ENCODE measurements at regions not wholly inside any gene's neighbourhood (a gene's known extent, or its start where the extent isn't known, plus 50 kb on each side); places are given as distances from the start of the nearest gene placed in this dataset.
"Not testable (repeated sequence)": the region's sequence is repeated elsewhere in the genome, so short reads cannot be mapped to it uniquely, and the experiment has no call there.

- no peak overlapping the region for H2BK20ac ChIP-seq (ENCODE audit: low read depth, low read length)
- H3K4ac ChIP-seq (ENCODE audit: low read depth, low read length), result no peak overlapping the region
- no peak overlapping the region for H3K14ac ChIP-seq (replicated peaks; ENCODE audit: low read depth, low read length)
- no peak overlapping the region for H3K56ac ChIP-seq (ENCODE audit: extremely low read depth, insufficient read depth, low read length)
- ATAC-seq (ENCODE audit: low read depth), result no peak
- no peak for DNase-seq
- no peaks in the 10 kb centered on the region for H3K27me3 ChIP-seq (ENCODE audit: control insufficient read depth, insufficient read depth, low read length)
- in situ Hi-C loops (cut with MboI; ENCODE audit: low sequenced_read_pairs) (no loop called here), dilution Hi-C loops (cut with HindIII; ENCODE audit: low sequenced_read_pairs, unreplicated experiment) (no loop called here), intact Hi-C loops (cut with micrococcal nuclease) (no loop called here)
- H3K27ac ChIP-seq (ENCODE audit: insufficient read depth, low read length), result no peak overlapping the region
- ChIA-PET CTCF (no interaction called here), POLR2A (ENCODE audit: unreplicated experiment) (no interaction called here)
- 80% methylated on average over 1 of the region's 2 CpGs; no CpG with 5 or more reads in 1 of the 2 experiments for WGBS, 2 experiments (ENCODE audit: extremely low coverage in 2 of 2, insufficient read length in 1 of 2)
- BruUV-seq (replicated peaks), result no TSS peak
- H3K9me1 ChIP-seq (ENCODE audit: insufficient read depth, low read length), result no peaks in the 10 kb centered on the region
- H3K4me3 ChIP-seq (ENCODE audit: insufficient read depth, low read depth, low read length), result no peak overlapping the region
- H3K79me1 ChIP-seq (ENCODE audit: low read depth in 1 of 2, low read length in 2 of 2), result no peaks in the 10 kb centered on the region
- no peak overlapping the region for H2AFZ ChIP-seq (replicated peaks; ENCODE audit: low read length, poor library complexity)
- H3K9me3 ChIP-seq (ENCODE audit: control insufficient read depth, insufficient read depth, low read length), result peaks cover 5% of the 10 kb centered on the region; the same call in 1 of the 2 replicates
- no peak for TF ChIP-seq NFE2L2 (IDR thresholded peaks at IDR 0.05; ENCODE audit: low read depth, low read length)
- H4K8ac ChIP-seq (ENCODE audit: low read depth in 2 of 2, low read length in 2 of 2), result no peak overlapping the region
- no peaks in the 10 kb centered on the region for H3K4me1 ChIP-seq (ENCODE audit: control insufficient read depth, insufficient read depth, low read length)
- no peak overlapping the region for H3K23ac ChIP-seq (ENCODE audit: low read depth, low read length)
- no peak overlapping the region for H3K18ac ChIP-seq (ENCODE audit: low read depth, low read length)
- no peaks in the 10 kb centered on the region for H4K20me1 ChIP-seq (ENCODE audit: insufficient read depth, low read length)
- H4K91ac ChIP-seq (ENCODE audit: insufficient read depth, low read depth, low read length), result no peak overlapping the region
- no peak overlapping the region for H2BK120ac ChIP-seq (ENCODE audit: low read depth, low read length)
- H2BK15ac ChIP-seq (ENCODE audit: low read depth, low read length), result no peak overlapping the region
- no peaks in the 10 kb centered on the region for H3K36me3 ChIP-seq (ENCODE audit: control insufficient read depth, insufficient read depth, low read length)
- H2AK5ac ChIP-seq (ENCODE audit: low read depth, low read length), result no peak overlapping the region
- H2BK5ac ChIP-seq (ENCODE audit: low read depth, low read length, poor library complexity, severe bottlenecking), result no peak overlapping the region
- H4K5ac ChIP-seq (ENCODE audit: low read depth, low read length), result no peak overlapping the region
- no peak overlapping the region for H3K4me2 ChIP-seq (ENCODE audit: low read depth, low read length)
- no peak overlapping the region for H3K9ac ChIP-seq (ENCODE audit: low read depth, low read length)
- H2AK9ac ChIP-seq (replicated peaks; ENCODE audit: low read depth, low read length, poor library complexity), result no peak overlapping the region
Observed at GRCh38 chr4:23083391-23083790, 390.7 kb downstream of the GBA3 start.

- intact Hi-C loops (cut with micrococcal nuclease); H3K9me1 ChIP-seq (ENCODE audit: insufficient read depth, low read length); POLR2A ChIA-PET (ENCODE audit: unreplicated experiment); dilution Hi-C loops (cut with HindIII; ENCODE audit: low sequenced_read_pairs, unreplicated experiment); H3K4me3 ChIP-seq (ENCODE audit: insufficient read depth, low read depth, low read length); H3K27ac ChIP-seq (ENCODE audit: insufficient read depth, low read length); H3K79me1 ChIP-seq (ENCODE audit: low read depth in 1 of 2, low read length in 2 of 2); H3K27me3 ChIP-seq (ENCODE audit: control insufficient read depth, insufficient read depth, low read length); H2BK15ac ChIP-seq (ENCODE audit: low read depth, low read length); H3K9ac ChIP-seq (ENCODE audit: low read depth, low read length); ATAC-seq (ENCODE audit: low read depth); H3K4ac ChIP-seq (ENCODE audit: low read depth, low read length); H2AFZ ChIP-seq (replicated peaks; ENCODE audit: low read length, poor library complexity); H4K91ac ChIP-seq (ENCODE audit: insufficient read depth, low read depth, low read length); H3K9me3 ChIP-seq (ENCODE audit: control insufficient read depth, insufficient read depth, low read length); H3K23ac ChIP-seq (ENCODE audit: low read depth, low read length); H2BK5ac ChIP-seq (ENCODE audit: low read depth, low read length, poor library complexity, severe bottlenecking); H2AK9ac ChIP-seq (replicated peaks; ENCODE audit: low read depth, low read length, poor library complexity); BruUV-seq (replicated peaks); CTCF ChIA-PET; in situ Hi-C loops (cut with MboI; ENCODE audit: low sequenced_read_pairs); H4K8ac ChIP-seq (ENCODE audit: low read depth in 2 of 2, low read length in 2 of 2); H3K14ac ChIP-seq (replicated peaks; ENCODE audit: low read depth, low read length); H3K18ac ChIP-seq (ENCODE audit: low read depth, low read length); H2BK20ac ChIP-seq (ENCODE audit: low read depth, low read length); H3K36me3 ChIP-seq (ENCODE audit: control insufficient read depth, insufficient read depth, low read length); H3K4me2 ChIP-seq (ENCODE audit: low read depth, low read length); H2AK5ac ChIP-seq (ENCODE audit: low read depth, low read length); DNase-seq; H3K56ac ChIP-seq (ENCODE audit: extremely low read depth, insufficient read depth, low read length); H4K20me1 ChIP-seq (ENCODE audit: insufficient read depth, low read length); H4K5ac ChIP-seq (ENCODE audit: low read depth, low read length); H2BK120ac ChIP-seq (ENCODE audit: low read depth, low read length); H3K4me1 ChIP-seq (ENCODE audit: control insufficient read depth, insufficient read depth, low read length): not testable (repeated sequence)
- 50% methylated on average over 2 of the region's 2 CpGs; no CpG with 5 or more reads in 1 of the 2 experiments for WGBS, 2 experiments (ENCODE audit: extremely low coverage in 2 of 2, insufficient read length in 1 of 2)
Observed at GRCh38 chr4:23080171-23080570, 387.4 kb downstream of the GBA3 start.
